ENCODE measurements at regions not wholly inside any gene's neighbourhood (a gene's known extent, or its start where the extent isn't known, plus 50 kb on each side); places are given as distances from the start of the nearest gene placed in this dataset.

DNA sequence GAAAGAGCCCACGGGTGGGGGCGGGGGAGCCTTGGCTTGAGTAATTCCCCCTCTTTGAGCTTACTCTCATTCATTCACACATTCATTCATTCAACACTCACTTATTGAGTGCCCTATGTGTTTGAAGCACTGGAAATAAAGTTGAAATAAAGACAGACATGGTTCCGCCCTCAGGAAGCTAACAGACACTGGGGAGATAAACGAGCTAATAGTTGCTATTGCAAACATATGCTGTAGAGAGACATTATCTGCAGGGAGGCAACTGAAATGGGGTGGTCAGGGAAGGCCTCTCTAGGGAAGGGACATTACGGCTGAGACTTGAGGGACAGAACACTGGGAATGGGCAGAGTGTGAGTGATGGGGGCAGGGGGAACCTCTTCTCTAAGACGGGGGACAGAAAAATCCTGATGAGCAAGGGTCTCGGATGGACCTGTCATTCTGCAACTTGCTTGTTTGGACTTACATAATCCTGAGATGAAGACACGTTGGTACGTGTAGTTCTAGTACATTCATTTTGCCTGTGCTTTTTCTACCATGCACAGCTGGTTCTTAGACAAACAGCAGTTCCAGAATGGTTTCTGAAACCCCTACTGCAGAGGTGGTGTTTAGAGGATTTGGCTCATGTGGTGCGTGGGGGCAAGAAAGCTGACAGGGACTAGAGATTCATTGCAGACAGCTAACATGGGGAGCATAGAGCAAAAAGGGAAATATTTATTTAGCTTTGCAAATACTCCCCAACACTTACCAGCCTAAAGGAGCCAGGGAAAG, 71.1 kb upstream of the BLCAP start:
- Mint-ChIP-seq H3K36me3 (ENCODE audit: low read depth) (no peaks in the 10 kb centered on the region), H3K4me3 (ENCODE audit: unreplicated experiment) (no peak overlapping the region), H3K9me3 (ENCODE audit: low read depth) (no peaks in the 10 kb centered on the region), H3K27me3 (ENCODE audit: low read depth) (peaks cover 42% of the 10 kb centered on the region), H3K27ac (ENCODE audit: unreplicated experiment) (peak overlapping the region; percentile 68), H3K4me1 (ENCODE audit: low read depth) (peaks cover 12% of the 10 kb centered on the region)
- peak; percentile 7 for DNase-seq (ENCODE audit: low spot score)
- TF ChIP-seq, protein P1, sequence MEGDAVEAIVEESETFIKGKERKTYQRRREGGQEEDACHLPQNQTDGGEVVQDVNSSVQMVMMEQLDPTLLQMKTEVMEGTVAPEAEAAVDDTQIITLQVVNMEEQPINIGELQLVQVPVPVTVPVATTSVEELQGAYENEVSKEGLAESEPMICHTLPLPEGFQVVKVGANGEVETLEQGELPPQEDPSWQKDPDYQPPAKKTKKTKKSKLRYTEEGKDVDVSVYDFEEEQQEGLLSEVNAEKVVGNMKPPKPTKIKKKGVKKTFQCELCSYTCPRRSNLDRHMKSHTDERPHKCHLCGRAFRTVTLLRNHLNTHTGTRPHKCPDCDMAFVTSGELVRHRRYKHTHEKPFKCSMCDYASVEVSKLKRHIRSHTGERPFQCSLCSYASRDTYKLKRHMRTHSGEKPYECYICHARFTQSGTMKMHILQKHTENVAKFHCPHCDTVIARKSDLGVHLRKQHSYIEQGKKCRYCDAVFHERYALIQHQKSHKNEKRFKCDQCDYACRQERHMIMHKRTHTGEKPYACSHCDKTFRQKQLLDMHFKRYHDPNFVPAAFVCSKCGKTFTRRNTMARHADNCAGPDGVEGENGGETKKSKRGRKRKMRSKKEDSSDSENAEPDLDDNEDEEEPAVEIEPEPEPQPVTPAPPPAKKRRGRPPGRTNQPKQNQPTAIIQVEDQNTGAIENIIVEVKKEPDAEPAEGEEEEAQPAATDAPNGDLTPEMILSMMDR (IDR thresholded peaks at IDR 0.05): no peak

DNA sequence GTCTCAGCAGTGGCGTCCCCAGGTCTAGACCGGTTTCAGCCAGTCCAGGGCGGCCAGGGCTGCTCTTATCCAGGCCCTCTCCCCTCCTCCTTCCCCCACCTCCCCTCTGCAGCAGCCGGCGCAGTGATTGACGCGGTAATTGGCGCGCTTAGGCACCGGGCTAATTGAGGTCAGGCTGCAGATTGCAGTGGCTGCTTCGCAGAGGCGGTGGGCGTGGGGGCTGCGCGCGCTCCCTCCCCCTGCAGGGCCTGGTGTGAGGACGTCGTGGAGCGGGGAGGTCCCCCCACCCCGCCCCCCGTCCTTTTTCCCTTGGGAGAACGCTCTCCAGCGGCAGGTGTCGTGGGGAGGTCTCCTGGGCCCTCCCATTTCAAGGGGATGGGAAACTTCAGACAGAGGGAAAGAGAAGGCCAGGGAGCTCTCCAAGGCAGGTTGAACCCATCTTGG, 70.4 kb upstream of the BLCAP start:
- peak; percentile 69 for DNase-seq (ENCODE audit: low spot score)
- Mint-ChIP-seq H3K9me3 (ENCODE audit: low read depth) (no peaks in the 10 kb centered on the region), H3K4me1 (ENCODE audit: low read depth) (peaks cover 12% of the 10 kb centered on the region), H3K36me3 (ENCODE audit: low read depth) (no peaks in the 10 kb centered on the region), H3K4me3 (ENCODE audit: unreplicated experiment) (no peak overlapping the region), H3K27ac (ENCODE audit: unreplicated experiment) (no peak overlapping the region), H3K27me3 (ENCODE audit: low read depth) (peaks cover 44% of the 10 kb centered on the region)
- TF ChIP-seq, protein P1 (IDR thresholded peaks at IDR 0.05): no peak

DNA sequence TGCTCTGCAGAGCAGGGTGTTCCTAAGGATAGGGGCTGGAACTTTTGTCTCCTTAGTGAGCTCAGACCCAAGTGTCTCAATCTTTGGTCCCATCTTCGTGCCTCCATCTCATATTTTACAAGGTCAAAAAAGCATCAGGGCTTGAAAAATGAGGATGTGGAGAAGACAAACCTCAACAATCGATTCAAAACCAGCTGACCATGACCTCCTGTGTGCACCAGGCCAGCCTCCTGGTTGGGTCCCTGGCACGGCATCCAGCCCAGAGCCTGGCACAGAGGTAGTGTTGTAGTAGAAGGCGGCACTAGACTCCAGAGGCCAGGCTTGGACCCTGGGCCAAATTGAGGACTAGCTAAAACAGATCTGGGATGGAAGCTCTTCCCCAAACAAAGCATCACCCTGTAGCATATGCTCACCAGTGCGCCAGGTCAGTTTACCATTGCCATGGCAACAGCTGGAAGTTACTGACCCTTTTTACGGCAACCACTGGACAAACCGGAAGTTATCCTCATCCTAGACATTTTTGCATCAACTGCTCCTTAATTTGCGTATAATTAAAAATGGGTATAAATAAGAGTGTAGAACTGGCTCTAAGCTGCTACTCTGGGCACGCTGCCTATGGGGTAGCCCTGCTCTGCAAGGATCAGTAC, 69.3 kb upstream of the BLCAP start:
- peaks cover 12% of the 10 kb centered on the region for H3K4me1 Mint-ChIP-seq (ENCODE audit: low read depth)
- no peak overlapping the region for H3K4me3 Mint-ChIP-seq (ENCODE audit: unreplicated experiment)
- TF ChIP-seq, protein P1 (IDR thresholded peaks at IDR 0.05): no peak
- no peaks in the 10 kb centered on the region for H3K9me3 Mint-ChIP-seq (ENCODE audit: low read depth)
- DNase-seq (ENCODE audit: low spot score): peak; percentile 51
- H3K27me3 Mint-ChIP-seq (ENCODE audit: low read depth): peaks cover 47% of the 10 kb centered on the region
- no peak overlapping the region for H3K27ac Mint-ChIP-seq (ENCODE audit: unreplicated experiment)
- no peaks in the 10 kb centered on the region for H3K36me3 Mint-ChIP-seq (ENCODE audit: low read depth)

DNA sequence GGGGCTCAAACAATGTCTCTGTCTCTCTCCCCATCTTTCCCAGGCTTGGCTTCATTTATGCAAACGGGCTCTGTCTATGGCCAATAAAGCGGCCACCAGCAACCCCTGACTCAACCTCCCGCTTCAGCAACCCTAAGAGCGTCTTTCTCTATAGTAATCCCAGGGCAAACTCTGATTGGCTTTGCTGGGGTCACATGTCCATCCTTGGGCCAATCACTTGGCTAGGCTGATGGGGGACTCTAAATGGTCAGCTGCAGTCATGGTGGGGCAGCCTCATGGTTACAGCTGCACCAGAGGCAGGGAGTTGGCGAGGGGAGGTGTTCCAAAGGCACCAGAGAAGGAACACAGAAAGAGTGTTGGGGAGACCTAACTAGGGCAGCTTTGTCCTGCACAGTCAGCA, 68.5 kb upstream of the BLCAP start:
- Mint-ChIP-seq H3K27ac (ENCODE audit: unreplicated experiment) (no peak overlapping the region), H3K4me1 (ENCODE audit: low read depth) (peaks cover 12% of the 10 kb centered on the region), H3K4me3 (ENCODE audit: unreplicated experiment) (no peak overlapping the region), H3K9me3 (ENCODE audit: low read depth) (no peaks in the 10 kb centered on the region), H3K36me3 (ENCODE audit: low read depth) (no peaks in the 10 kb centered on the region), H3K27me3 (ENCODE audit: low read depth) (peaks cover 46% of the 10 kb centered on the region)
- no peak for DNase-seq (ENCODE audit: low spot score)
- TF ChIP-seq, protein P1 (IDR thresholded peaks at IDR 0.05): no peak

DNA sequence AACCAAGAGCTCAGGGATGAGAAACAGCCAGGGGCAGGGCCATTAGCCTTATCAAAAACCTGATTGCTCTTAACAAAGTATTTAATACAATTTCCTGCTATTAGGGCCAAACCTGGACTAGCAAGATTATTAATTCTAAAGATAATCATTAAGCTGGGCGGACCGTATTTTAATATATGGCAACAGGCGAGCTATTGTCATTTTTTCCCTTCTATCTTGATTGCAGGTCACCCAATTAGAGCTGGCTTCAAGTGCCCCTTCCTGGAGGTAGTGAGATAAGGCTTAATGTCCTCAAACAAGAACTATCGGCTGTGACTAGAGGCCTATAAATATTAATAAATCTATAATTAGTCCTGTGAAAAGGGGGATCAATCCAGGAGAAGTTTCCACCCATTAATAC, 66.0 kb upstream of the BLCAP start:
- Mint-ChIP-seq H3K9me3 (ENCODE audit: low read depth) (no peaks in the 10 kb centered on the region), H3K4me3 (ENCODE audit: unreplicated experiment) (no peak overlapping the region), H3K4me1 (ENCODE audit: low read depth) (peaks cover 3% of the 10 kb centered on the region), H3K36me3 (ENCODE audit: low read depth) (no peaks in the 10 kb centered on the region), H3K27me3 (ENCODE audit: low read depth) (peaks cover 52% of the 10 kb centered on the region), H3K27ac (ENCODE audit: unreplicated experiment) (no peak overlapping the region)
- TF ChIP-seq, protein P1 (IDR thresholded peaks at IDR 0.05): no peak
- no peak for DNase-seq (ENCODE audit: low spot score)
